ENCODE measurements at regions not wholly inside any gene's neighbourhood (a gene's known extent, or its start where the extent isn't known, plus 50 kb on each side); places are given as distances from the start of the nearest gene placed in this dataset.

- intact Hi-C loops (cut with micrococcal nuclease; ENCODE audit: unreplicated experiment), result no loop called here
- Histone ChIP-seq H3K27me3 (ENCODE audit: control insufficient read depth, insufficient read depth, low read length) (no peaks in the 10 kb centered on the region), H3K4me3 (ENCODE audit: low read depth in 2 of 2, low read length in 2 of 2) (no peak overlapping the region), H3K27ac (ENCODE audit: low read length) (no peak overlapping the region), H3K36me3 (ENCODE audit: control insufficient read depth, insufficient read depth, low read length) (no peaks in the 10 kb centered on the region), H3K4me1 (ENCODE audit: control insufficient read depth, insufficient read depth, low read length) (no peaks in the 10 kb centered on the region), H3K9me3 (ENCODE audit: control insufficient read depth, insufficient read depth, low read depth, low read length) (no peaks in the 10 kb centered on the region)
- no TSS peak for BruUV-seq (replicated peaks)
- ChIA-PET CTCF (no interaction called here), POLR2A (no interaction called here)
- no peak for TF ChIP-seq SIN3A (IDR thresholded peaks at IDR 0.05; ENCODE audit: borderline replicate concordance, insufficient read depth, low read depth, low read length)
- TF ChIP-seq, protein P1, sequence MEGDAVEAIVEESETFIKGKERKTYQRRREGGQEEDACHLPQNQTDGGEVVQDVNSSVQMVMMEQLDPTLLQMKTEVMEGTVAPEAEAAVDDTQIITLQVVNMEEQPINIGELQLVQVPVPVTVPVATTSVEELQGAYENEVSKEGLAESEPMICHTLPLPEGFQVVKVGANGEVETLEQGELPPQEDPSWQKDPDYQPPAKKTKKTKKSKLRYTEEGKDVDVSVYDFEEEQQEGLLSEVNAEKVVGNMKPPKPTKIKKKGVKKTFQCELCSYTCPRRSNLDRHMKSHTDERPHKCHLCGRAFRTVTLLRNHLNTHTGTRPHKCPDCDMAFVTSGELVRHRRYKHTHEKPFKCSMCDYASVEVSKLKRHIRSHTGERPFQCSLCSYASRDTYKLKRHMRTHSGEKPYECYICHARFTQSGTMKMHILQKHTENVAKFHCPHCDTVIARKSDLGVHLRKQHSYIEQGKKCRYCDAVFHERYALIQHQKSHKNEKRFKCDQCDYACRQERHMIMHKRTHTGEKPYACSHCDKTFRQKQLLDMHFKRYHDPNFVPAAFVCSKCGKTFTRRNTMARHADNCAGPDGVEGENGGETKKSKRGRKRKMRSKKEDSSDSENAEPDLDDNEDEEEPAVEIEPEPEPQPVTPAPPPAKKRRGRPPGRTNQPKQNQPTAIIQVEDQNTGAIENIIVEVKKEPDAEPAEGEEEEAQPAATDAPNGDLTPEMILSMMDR (IDR thresholded peaks at IDR 0.05), result no peak
- in situ Hi-C loops (cut with HindIII; ENCODE audit: low pct_unique_long_range_greater_than_20kb, low sequenced_read_pairs), result no loop called here
- no peak for DNase-seq (ENCODE audit: low read depth, low spot score)
- no peak for ATAC-seq
These were observed 51.2 kb upstream of the TIAM1 start for GRCh38 chr21:31395268-31395667.

DNA sequence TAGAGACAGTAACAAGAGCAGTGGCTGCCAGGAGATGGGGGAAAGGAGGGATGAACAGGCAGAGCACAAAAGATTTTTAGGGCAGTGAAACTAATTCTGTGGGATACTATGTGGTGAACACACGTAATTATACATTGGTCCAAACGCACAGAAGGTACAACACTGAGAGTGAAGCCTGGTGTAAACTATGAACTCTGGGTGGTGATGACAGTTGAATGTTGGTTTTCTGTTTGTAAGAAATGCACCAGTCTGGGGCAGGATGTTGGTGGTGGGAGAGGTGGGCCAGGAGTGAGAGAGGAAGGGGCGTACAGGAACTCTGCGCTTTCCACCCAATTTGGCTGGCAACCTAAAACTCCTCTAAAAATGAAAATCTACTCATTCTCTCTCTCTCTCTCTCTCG is 50.2 kb upstream of the TIAM1 start:
- H3K9me3 ChIP-seq (ENCODE audit: control insufficient read depth, insufficient read depth, low read depth, low read length), result no peaks in the 10 kb centered on the region
- intact Hi-C loops (cut with micrococcal nuclease; ENCODE audit: unreplicated experiment) (no loop called here), in situ Hi-C loops (cut with HindIII; ENCODE audit: low pct_unique_long_range_greater_than_20kb, low sequenced_read_pairs) (no loop called here)
- no peaks in the 10 kb centered on the region for H3K36me3 ChIP-seq (ENCODE audit: control insufficient read depth, insufficient read depth, low read length)
- H3K4me3 ChIP-seq (ENCODE audit: low read depth in 2 of 2, low read length in 2 of 2), result no peak overlapping the region
- no TSS peak for BruUV-seq (replicated peaks)
- H3K27ac ChIP-seq (ENCODE audit: low read length), result no peak overlapping the region
- DNase-seq (ENCODE audit: low read depth, low spot score) (no peak), ATAC-seq (no peak)
- ChIA-PET CTCF (no interaction called here), POLR2A (interaction anchor here (0.5 kb wide), 1 partner anchor 13 kb away, joined by 13 read pairs; no protein-coding TSS in a partner anchor)
- no peaks in the 10 kb centered on the region for H3K27me3 ChIP-seq (ENCODE audit: control insufficient read depth, insufficient read depth, low read length)
- TF ChIP-seq POLR2AphosphoS5 (IDR thresholded peaks at IDR 0.05; ENCODE audit: low read depth, low read length), result no peak
- TF ChIP-seq, protein P2, sequence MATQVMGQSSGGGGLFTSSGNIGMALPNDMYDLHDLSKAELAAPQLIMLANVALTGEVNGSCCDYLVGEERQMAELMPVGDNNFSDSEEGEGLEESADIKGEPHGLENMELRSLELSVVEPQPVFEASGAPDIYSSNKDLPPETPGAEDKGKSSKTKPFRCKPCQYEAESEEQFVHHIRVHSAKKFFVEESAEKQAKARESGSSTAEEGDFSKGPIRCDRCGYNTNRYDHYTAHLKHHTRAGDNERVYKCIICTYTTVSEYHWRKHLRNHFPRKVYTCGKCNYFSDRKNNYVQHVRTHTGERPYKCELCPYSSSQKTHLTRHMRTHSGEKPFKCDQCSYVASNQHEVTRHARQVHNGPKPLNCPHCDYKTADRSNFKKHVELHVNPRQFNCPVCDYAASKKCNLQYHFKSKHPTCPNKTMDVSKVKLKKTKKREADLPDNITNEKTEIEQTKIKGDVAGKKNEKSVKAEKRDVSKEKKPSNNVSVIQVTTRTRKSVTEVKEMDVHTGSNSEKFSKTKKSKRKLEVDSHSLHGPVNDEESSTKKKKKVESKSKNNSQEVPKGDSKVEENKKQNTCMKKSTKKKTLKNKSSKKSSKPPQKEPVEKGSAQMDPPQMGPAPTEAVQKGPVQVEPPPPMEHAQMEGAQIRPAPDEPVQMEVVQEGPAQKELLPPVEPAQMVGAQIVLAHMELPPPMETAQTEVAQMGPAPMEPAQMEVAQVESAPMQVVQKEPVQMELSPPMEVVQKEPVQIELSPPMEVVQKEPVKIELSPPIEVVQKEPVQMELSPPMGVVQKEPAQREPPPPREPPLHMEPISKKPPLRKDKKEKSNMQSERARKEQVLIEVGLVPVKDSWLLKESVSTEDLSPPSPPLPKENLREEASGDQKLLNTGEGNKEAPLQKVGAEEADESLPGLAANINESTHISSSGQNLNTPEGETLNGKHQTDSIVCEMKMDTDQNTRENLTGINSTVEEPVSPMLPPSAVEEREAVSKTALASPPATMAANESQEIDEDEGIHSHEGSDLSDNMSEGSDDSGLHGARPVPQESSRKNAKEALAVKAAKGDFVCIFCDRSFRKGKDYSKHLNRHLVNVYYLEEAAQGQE (IDR thresholded peaks at IDR 0.05; ENCODE audit: insufficient read depth in 1 of 2, low read depth in 2 of 2, low read length in 1 of 2), result no peak
- TF ChIP-seq, protein P1 (IDR thresholded peaks at IDR 0.05), result no peak
- H3K4me1 ChIP-seq (ENCODE audit: control insufficient read depth, insufficient read depth, low read length), result no peaks in the 10 kb centered on the region
